ENCODE measurements at regions not wholly inside any gene's neighbourhood (a gene's known extent, or its start where the extent isn't known, plus 50 kb on each side); places are given as distances from the start of the nearest gene placed in this dataset.

DNA sequence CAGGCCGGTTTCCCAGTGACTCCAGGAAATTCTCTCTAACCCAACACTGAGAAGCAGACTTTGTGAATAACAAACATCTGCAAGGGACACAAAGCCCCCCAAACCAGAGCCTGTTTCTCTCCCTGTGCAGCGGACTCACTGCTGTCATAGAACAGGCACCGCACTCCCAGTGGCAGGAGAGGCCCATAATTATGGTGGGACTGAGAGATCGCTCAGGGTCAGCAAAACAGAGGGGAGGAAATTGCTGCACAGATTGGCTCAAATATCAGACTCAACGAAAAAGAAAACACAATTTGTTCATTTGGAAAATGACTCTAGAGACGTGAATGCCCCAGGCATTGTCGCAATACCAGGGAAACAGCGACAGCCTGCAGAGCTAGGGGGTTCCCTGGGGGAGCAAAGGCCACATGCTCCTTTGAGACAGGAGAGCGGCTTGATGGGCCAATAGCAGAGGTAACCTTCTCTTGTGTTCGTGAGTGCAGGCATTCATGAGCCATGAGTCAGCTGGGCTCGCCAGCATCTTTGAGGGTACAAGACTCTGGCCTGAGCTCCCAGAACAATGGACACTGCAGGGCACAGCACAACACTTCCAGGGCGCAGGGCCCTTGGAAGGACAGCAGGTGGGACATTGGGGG, 143.3 kb upstream of the KLHL29 start:
- TF ChIP-seq, protein P1, sequence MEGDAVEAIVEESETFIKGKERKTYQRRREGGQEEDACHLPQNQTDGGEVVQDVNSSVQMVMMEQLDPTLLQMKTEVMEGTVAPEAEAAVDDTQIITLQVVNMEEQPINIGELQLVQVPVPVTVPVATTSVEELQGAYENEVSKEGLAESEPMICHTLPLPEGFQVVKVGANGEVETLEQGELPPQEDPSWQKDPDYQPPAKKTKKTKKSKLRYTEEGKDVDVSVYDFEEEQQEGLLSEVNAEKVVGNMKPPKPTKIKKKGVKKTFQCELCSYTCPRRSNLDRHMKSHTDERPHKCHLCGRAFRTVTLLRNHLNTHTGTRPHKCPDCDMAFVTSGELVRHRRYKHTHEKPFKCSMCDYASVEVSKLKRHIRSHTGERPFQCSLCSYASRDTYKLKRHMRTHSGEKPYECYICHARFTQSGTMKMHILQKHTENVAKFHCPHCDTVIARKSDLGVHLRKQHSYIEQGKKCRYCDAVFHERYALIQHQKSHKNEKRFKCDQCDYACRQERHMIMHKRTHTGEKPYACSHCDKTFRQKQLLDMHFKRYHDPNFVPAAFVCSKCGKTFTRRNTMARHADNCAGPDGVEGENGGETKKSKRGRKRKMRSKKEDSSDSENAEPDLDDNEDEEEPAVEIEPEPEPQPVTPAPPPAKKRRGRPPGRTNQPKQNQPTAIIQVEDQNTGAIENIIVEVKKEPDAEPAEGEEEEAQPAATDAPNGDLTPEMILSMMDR (IDR thresholded peaks at IDR 0.05; ENCODE audit: insufficient read depth, low read depth, low read length, missing control alignments) = no peak
- no peak for DNase-seq (ENCODE audit: low read depth)
- H3K4me3 ChIP-seq (ENCODE audit: low read length) = no peak overlapping the region

DNA sequence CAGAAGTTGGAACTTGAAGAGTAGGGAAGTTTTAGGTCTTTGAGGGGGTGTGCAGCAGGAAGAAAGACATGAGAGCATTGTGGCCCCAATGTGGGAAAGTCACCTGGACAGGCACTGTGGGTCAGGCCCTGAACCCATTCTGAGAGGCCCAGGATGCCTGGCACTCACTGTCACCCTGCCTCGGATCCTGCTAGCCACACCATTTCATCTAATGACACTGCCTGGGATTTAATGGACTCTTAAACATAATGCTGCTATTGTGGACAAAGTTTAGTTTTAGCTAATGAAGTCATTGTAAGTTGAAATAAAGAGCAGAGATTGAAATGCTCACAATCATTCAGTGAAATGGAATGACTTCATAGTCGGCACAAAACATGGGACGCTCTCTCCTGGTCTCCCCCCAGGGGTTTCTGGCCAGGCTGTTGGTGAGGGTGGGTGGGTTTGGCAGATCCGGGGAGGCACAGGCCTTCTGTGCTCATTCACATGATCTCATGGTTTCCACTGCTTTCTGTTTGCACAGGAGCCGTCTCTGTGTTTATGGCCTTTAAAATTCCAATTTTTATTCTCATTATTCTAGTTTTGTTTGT, 141.8 kb upstream of the KLHL29 start:
- TF ChIP-seq, protein P1 (IDR thresholded peaks at IDR 0.05; ENCODE audit: insufficient read depth, low read depth, low read length, missing control alignments) = no peak
- no peak for DNase-seq (ENCODE audit: low read depth)
- H3K4me3 ChIP-seq (ENCODE audit: low read length) = no peak overlapping the region

DNA sequence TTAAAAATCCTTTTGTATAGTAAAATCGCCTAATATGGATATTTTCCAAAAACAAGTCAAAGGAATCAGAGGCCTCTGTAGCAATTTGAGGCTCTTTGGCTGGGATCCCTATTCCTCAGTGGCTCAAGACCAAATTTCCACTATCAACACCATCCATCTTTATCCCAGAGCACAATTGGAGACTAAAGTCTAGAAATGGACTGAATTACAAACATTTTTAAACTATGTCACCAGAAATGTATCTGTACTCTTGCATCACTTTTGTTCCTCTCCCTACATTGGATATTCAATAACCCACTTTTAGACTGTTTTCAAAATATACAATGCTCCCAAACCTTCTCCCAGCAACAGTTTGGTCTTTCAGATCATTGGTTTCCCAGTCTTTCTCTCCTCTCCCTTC, 140.4 kb upstream of the KLHL29 start:
- DNase-seq (ENCODE audit: low read depth) = no peak
- H3K4me3 ChIP-seq (ENCODE audit: low read length) = no peak overlapping the region
- TF ChIP-seq, protein P1 (IDR thresholded peaks at IDR 0.05; ENCODE audit: insufficient read depth, low read depth, low read length, missing control alignments) = no peak

DNA sequence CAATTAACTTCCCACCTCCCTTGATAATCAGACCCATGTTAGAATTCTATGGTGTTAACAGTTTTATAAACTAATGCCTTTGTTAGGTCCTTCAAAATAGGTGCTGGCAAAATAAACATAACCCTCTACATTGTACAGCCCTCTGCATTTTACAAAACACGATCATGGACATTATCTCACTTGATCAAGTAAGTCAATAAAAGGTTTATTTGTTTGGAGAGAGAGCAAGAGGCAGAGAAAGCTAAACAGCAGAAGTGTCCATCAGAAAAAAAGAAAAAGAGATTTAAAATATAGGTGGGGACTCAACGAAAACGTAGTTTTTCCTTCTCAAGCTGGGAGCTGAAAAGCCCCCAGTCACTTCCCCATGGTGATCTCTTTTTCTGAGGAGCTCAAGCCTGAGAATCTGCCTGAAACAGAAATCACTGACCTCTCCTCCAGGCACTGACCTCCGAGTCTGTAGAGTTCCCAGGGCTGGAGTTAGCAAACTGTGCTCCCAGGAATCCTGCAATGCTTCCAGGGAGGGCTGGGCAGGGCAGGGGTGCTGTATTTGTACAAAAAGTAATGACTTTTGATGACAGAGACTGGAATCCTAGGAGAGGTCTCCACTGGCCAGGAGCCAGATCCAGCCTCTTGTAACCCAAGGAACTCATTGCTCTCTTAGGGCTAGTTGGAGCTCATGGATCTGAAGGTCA, 137.8 kb upstream of the KLHL29 start:
- no peak overlapping the region for H3K4me3 ChIP-seq (ENCODE audit: low read length)
- TF ChIP-seq, protein P1 (IDR thresholded peaks at IDR 0.05; ENCODE audit: insufficient read depth, low read depth, low read length, missing control alignments) = no peak
- DNase-seq (ENCODE audit: low read depth) = no peak

DNA sequence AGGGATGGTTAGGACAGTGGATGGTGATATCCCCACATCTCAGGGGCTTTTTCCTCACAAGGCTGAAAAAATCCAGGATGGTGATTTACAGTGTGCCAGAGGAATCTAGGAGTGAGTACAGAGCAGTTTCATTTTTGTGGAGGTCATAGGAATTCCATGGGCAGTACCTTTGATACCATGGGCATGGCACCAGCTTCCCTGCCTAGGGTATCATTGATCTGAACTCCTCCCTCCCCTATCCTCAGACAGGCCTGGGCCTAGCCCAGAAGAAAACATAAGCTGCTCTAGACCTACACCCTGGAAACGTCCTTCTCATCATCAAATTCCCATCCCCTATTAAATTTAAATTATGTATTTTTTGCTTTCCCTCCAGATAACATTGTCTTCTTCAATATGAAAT, 136.3 kb upstream of the KLHL29 start:
- no peak overlapping the region for H3K4me3 ChIP-seq (ENCODE audit: low read length)
- TF ChIP-seq, protein P1 (IDR thresholded peaks at IDR 0.05; ENCODE audit: insufficient read depth, low read depth, low read length, missing control alignments) = no peak
- DNase-seq (ENCODE audit: low read depth) = no peak

DNA sequence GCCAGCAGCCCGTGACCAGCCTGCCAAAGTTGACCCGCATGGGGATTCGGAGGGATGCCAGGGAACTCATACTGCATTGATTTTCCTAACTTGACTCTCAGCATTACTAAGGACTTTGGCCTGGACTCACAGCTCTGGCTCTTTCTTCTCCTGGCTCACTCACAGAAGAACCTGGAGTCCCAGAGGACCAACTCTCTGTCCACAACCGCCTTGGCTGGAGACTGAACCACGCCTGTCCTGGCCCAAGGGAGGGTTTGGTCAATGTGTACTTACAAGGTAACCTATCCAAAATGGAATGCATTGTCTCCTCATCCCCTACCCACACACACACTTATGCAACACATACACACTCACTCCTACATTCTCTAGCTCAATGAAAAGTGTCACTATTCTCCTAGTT, 135.6 kb upstream of the KLHL29 start:
- no peak overlapping the region for H3K4me3 ChIP-seq (ENCODE audit: low read length)
- no peak for DNase-seq (ENCODE audit: low read depth)
- TF ChIP-seq, protein P1 (IDR thresholded peaks at IDR 0.05; ENCODE audit: insufficient read depth, low read depth, low read length, missing control alignments) = no peak

All from epithelial cell of esophagus (primary cell).